Coronary artery (tissue), 2 donors: ENCODE measurements at regions not wholly inside any gene's neighbourhood (a gene's known extent, or its start where the extent isn't known, plus 50 kb on each side); places are given as distances from the start of the nearest gene placed in this dataset.

ENCODE experiments used
- DNase-seq: peaks from one replicate; pipeline ENCODE4 v3.0.0-alpha.2; 2017; ENCODE audit warnings: low spot score
- H3K27ac ChIP-seq, 2 donors: fragments of 200-600 bp; sonication (generic); one replicate each; pipeline ENCODE4 v1.5.1; 2016 to 2019
- H3K4me3 ChIP-seq: fragments of 200-600 bp; sonication (generic); 2 replicates; pipeline ENCODE4 v1.5.1; 2016; ENCODE audit warnings: mild to moderate bottlenecking, moderate library complexity
- TF ChIP-seq, protein P1 (sequence below): fragments of 200-600 bp; sonication (generic); IDR thresholded peaks from one replicate; pipeline ENCODE4 v1.5.1; 2019; ENCODE audit warnings: antibody characterized with exemption

DNA sequence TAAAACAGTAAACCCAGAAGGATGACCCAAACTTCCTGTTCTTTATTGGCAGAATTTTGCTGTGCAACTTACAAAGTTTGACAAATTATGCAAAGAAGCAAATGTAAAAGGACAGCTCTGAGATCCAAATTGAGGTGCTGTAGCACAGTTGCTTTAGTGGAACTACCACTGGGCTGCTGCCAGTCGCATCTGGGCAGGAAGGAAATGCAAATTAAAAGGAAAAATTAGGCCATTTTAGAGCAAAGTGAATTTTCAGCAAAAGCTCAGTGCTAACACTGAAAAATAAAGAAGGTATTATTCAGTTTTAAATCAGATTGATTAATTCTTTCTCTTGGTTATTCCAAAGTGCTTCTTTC, 104.5 kb downstream of the ZMAT3 start:
- Histone ChIP-seq H3K27ac (no peak overlapping the region), H3K4me3 (peak overlapping the region; percentile 19)
- no peak for DNase-seq
- TF ChIP-seq, protein P1, sequence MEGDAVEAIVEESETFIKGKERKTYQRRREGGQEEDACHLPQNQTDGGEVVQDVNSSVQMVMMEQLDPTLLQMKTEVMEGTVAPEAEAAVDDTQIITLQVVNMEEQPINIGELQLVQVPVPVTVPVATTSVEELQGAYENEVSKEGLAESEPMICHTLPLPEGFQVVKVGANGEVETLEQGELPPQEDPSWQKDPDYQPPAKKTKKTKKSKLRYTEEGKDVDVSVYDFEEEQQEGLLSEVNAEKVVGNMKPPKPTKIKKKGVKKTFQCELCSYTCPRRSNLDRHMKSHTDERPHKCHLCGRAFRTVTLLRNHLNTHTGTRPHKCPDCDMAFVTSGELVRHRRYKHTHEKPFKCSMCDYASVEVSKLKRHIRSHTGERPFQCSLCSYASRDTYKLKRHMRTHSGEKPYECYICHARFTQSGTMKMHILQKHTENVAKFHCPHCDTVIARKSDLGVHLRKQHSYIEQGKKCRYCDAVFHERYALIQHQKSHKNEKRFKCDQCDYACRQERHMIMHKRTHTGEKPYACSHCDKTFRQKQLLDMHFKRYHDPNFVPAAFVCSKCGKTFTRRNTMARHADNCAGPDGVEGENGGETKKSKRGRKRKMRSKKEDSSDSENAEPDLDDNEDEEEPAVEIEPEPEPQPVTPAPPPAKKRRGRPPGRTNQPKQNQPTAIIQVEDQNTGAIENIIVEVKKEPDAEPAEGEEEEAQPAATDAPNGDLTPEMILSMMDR = no peak

DNA sequence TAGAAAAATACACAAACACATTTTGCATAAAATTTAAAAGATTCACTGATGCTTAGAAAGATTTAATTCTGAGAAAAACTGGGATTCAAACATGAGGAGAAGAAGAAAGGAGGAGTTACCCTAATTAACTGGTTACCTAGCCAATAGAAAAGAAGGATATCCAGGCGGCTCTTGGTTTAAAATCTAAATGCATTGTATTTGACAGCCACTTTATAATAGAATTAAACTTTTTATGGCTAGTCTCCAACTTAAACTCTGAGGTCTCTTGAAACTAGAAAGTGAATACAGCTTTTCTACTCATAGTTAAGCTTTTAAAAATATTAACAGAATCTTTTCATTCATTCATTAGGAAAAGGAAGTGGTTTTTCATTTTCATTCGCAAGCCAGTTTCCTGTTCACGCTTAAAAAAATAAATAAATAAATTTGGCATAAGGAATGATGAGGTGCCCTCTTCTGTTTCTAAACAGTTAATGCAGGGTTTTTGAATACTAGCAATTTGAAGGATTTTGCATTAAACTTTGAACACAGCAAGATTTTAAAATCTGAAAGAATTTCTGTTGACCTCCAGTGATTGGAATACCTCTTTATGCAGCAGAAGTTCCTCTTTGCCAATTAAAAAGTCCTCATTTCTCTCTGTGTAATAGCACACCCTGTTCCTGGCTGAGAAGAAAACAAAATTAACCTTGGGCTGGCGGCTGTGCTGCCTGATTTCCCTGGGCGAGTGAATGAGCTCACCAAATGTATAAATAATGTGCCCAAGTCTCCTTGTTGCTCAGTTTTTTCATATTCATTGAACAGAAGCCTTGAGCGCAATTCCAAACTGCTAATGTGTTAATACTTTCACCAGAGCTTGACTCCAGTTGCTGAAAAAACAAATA, 105.1 kb downstream of the ZMAT3 start:
- Histone ChIP-seq H3K4me3 (peak overlapping the region; percentile 19), H3K27ac (no peak overlapping the region)
- DNase-seq = no peak
- TF ChIP-seq, protein P1 = peak; percentile 44

DNA sequence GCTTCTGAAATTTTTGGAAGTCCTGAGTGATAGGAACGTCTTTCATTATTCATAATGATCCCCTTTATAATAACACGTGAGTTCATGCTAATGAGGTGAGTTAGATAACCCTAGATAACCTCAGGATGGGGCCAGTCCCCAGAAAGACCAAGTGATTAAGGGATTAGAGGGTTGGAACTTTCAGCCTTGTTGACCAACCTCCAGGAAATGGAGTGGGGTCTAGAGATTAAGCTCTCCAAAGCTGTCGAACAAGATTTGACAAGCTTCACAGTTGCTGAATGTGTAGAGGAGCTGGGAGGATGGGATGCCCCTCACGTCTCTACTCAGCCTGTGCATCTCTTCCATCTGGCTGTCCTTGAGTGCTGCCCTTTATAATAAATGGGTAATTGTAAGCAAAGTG, 107.1 kb downstream of the ZMAT3 start:
- no peak overlapping the region for H3K4me3 ChIP-seq
- TF ChIP-seq, protein P1 = no peak
- DNase-seq = no peak
- no peak overlapping the region for H3K27ac ChIP-seq

DNA sequence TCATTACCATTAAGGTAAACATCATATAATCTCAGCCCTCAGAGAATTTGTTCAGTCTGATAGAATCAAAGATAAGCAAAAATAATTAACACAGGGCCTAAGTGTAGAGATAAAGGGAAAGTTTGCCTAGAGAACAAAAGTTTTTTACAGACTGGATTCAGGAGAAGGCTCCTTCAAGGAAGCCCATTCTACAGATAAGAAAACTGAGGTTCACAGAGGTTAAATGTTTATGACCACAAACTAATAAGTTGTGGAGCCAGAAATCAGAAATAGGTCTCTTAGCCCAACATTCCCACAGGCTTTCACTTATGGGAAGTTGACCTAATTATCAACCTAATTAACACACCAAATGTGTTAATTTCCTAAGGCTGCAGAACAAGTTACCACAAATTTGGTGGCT, 110.7 kb downstream of the ZMAT3 start:
- no peak overlapping the region for H3K27ac ChIP-seq
- TF ChIP-seq, protein P1 = no peak
- H3K4me3 ChIP-seq = no peak overlapping the region
- DNase-seq = no peak

DNA sequence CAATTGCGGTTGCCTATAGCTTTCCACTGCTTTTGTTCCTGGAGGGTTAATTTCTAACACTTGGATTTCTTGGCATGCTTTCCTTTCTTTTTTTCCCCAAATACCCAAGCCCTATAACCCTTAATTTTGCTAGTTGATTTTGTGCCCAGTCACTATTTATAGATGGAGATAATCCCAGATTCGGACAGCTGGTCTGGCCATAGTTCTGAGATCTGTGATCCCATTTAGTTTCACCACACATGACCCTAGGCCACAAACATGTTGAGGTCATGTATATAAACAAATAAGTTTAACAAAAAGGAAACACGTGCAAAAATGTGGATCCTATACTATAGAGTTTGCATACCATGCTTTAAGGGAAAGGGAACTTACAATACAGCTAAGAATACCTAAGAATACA, 111.4 kb downstream of the ZMAT3 start:
- H3K4me3 ChIP-seq = no peak overlapping the region
- DNase-seq = no peak
- TF ChIP-seq, protein P1 = no peak
- H3K27ac ChIP-seq = no peak overlapping the region

DNA sequence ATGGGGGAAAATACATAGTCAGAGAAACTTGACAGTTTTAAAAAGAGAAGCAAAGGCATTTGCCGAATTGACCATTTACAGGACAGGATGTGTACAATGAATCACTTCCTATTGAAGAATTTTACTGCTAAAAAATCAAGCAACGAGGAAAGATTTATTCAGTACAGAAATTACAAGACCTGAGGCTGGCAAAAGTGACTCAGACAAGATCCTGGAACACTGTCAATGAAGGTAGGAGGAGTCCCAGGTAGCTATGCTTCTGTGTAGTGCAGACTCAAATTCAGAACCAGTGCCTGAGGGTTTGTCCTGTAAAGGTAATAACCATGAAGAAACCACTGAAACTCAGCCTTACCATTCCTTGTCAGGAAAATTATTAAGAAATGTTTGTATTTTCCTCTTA, 120.9 kb downstream of the ZMAT3 start:
- Histone ChIP-seq H3K4me3 (no peak overlapping the region), H3K27ac (no peak overlapping the region)
- TF ChIP-seq, protein P1 = no peak
- DNase-seq = no peak

DNA sequence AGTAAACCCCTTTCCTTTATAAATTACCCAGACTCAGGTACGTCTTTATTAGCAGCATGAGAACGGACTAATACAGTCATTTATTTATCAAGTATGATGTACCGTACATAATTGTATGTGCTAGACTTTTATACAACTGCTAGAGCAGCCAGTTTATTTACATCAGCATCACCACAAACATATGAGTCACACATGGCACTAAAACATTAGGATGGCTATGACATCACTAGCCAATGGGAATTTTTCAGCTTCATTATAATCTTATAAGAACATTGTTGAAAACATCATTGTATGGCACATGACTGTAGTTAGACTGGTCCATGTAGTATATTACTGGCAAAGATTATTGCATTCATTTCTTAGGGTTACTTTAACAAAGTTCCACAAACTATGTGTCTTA, 121.7 kb downstream of the ZMAT3 start:
- DNase-seq = no peak
- Histone ChIP-seq H3K4me3 (no peak overlapping the region), H3K27ac (no peak overlapping the region)
- TF ChIP-seq, protein P1 = no peak
